HG03442 (cell line): ENCODE measurements at regions not wholly inside any gene's neighbourhood (a gene's known extent, or its start where the extent isn't known, plus 50 kb on each side); places are given as distances from the start of the nearest gene placed in this dataset.

Source experiments
- ATAC-seq: cut with Tn5 transposase; IDR thresholded peaks from one replicate; pipeline ENCODE4 v1.9.1; 2021; ENCODE audit warnings: mild to moderate bottlenecking, moderate library complexity; ENCODE audit not compliant: unreplicated experiment

GRCh38 chrX:39981946-39982345 lies 115.8 kb downstream of the BCOR start:
- ATAC-seq, result no peak

GRCh38 chrX:39982948-39983347 lies 114.8 kb downstream of the BCOR start:
- ATAC-seq, result no peak

- no peak for ATAC-seq
Observed at GRCh38 chrX:39983715-39984114, 114.0 kb downstream of the BCOR start.

- no peak for ATAC-seq
Observed at GRCh38 chrX:39984191-39984956, 113.4 kb downstream of the BCOR start.

- no peak for ATAC-seq
Observed at GRCh38 chrX:39985071-39985470, 112.7 kb downstream of the BCOR start.

- ATAC-seq, result no peak
Observed at GRCh38 chrX:39985551-39985950, 112.2 kb downstream of the BCOR start.

- ATAC-seq, result no peak
Observed at GRCh38 chrX:39988496-39988895, 109.3 kb downstream of the BCOR start.

GRCh38 chrX:39990388-39990787 lies 107.4 kb downstream of the BCOR start:
- no peak for ATAC-seq

GRCh38 chrX:39992300-39992699 lies 105.5 kb downstream of the BCOR start:
- ATAC-seq, result no peak

GRCh38 chrX:39995457-39995856 lies 102.3 kb downstream of the BCOR start:
- no peak for ATAC-seq

- ATAC-seq, result no peak
Observed at GRCh38 chrX:39996536-39996935, 101.2 kb downstream of the BCOR start.

GRCh38 chrX:39998636-39999406 lies 98.9 kb downstream of the BCOR start:
- no peak for ATAC-seq
